GM18502 (cell line): ENCODE measurements at regions not wholly inside any gene's neighbourhood (a gene's known extent, or its start where the extent isn't known, plus 50 kb on each side); places are given as distances from the start of the nearest gene placed in this dataset.

ENCODE experiments used
- ATAC-seq: cut with Tn5 transposase; IDR thresholded peaks from one replicate; pipeline ENCODE4 v1.9.1; 2021; ENCODE audit warnings: mild to moderate bottlenecking; ENCODE audit not compliant: unreplicated experiment, poor library complexity

- no peak for ATAC-seq
Measured at GRCh38 chr2:155364766-155365165, 666.3 kb downstream of the KCNJ3 start.

DNA sequence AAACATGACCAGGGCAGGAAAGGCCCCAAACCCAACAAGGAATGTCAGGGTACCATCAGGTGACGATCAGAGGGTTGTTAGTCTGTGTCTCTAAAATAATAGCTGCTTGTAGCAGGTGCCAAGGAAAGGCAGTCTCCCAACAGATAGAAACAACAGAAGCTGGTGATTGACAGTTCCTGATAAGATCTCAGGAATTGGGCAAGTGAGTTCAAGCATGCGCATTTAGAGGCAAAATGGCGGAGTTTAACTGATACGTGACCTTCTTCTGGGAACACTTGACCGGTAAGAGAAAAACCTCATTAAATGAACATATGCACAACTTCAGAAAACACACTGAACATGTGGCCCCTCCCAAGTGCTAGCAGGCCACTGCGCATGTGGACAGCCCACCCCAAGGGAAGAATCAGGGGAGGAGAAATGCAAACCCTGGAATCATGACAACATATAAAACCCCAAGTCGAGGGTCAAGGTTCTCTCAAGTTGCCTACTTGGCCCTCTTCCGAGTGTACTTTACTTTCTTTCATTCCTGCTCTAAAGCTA lies 664.9 kb downstream of the KCNJ3 start:
- no peak for ATAC-seq

DNA sequence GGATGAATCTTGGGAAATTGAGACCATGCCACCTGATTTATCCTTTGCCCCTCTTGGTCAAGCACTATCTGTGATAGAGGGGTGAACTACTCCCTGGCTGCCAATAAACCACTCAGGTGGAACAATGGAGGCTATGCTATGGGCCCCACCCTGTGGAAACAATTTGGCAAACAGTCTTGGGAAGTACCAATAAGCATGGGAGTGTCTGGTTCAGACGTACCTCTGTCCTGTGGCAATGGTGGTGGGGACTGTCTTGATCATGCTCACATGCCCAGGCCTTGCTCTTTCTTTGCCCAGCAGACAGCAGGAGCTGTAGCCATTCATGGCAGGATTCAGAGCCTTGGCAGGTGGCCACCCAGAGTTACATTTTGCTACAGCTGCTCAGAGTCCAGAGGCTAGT lies 658.7 kb downstream of the KCNJ3 start:
- ATAC-seq, result no peak

GRCh38 chr2:155356250-155356649 lies 657.8 kb downstream of the KCNJ3 start:
- ATAC-seq, result no peak

- no peak for ATAC-seq
Measured at GRCh38 chr2:155350783-155351580, 652.5 kb downstream of the KCNJ3 start.

GRCh38 chr2:155332016-155332415 lies 633.5 kb downstream of the KCNJ3 start:
- no peak for ATAC-seq

- no peak for ATAC-seq
Measured at GRCh38 chr2:155320236-155320635, 621.7 kb downstream of the KCNJ3 start.

DNA sequence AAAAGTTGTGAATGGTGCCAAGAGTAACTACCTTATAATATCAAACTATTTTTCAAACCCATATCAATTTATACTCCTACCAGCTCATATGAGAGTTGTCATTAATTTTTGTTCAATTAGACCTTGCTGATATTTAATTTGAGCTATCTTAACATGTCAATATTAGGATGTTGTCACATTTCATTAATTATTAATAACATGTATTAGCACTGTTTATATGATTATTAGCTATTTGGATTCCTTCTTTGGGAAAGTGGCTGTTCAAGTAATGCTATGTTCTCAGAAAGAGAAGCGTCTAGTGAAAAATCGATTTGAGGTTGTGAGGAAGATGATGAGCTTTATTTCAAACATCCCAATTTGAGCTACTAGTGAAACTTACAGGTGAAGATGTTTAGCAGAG lies 620.2 kb downstream of the KCNJ3 start:
- ATAC-seq, result no peak

- no peak for ATAC-seq
Measured at GRCh38 chr2:155315768-155316167, 617.3 kb downstream of the KCNJ3 start.

DNA sequence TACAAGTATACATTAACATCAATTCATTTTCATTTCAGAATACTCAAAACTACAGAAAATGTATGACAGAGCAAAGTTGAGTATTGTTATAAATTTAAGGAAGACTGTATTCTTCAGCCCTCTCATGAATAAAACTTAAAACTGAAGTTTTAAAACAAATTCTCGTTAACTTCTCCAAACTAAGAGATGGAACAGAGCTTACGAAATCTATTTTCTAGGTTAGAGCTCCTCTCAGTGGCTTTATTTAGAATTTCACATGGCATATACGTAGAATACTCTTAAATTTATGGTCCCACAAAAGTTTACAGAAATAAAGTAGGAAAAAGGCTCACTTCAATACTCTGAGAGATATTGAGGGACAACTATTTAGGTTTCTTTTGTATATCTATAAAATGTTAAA lies 612.1 kb downstream of the KCNJ3 start:
- peak; percentile 70 for ATAC-seq

- ATAC-seq, result no peak
Measured at GRCh38 chr2:155309483-155309882, 611.0 kb downstream of the KCNJ3 start.

DNA sequence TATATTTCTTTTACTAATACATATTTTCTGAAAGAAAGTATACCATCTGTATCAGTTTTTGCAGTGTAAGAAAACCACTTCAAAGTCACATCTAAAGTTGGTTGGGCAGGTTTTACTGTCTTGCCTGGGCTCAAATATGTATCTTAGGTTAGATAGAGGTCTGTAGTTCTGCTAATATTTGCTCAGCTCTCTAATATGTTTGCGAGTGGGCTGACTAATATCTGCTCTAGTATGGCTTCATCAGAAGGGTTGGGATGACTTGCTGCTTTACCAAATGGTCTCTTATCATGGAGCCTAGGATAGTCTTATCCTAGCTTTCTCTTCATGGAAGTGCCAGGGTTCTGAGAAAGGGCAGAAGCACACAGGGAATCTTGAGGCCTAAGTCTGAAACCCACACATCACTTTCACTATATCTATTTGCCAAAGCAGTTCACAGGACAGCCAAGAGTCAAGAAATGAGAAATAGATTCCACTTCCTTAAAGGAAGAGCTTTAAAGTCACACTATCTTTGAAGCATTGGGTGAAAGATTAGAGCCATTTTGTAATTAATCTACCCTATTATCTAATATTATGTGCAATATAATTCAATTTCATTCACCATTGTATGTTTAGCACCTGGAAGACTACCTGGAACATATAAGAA lies 610.0 kb downstream of the KCNJ3 start:
- ATAC-seq, result peak; percentile 46

- no peak for ATAC-seq
Measured at GRCh38 chr2:155301221-155301620, 602.7 kb downstream of the KCNJ3 start.

DNA sequence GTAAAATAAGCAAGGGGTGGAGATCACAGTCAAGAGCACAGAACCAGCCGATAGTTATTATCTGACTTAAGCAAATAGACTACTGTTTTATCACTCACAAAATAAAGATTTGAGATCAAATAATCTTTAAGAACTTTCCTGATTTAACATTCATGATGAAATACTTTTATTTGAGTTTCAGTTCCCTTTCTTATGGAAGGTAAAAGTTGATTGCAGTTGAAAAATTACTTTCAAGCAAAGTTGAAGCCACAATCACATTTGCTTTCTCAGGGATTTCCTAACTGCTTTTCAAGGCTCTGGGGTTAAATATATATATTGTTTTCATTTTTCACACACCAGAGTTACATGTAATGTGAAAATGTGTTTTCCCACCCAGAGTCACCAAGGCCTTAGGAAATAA lies 599.5 kb downstream of the KCNJ3 start:
- no peak for ATAC-seq

DNA sequence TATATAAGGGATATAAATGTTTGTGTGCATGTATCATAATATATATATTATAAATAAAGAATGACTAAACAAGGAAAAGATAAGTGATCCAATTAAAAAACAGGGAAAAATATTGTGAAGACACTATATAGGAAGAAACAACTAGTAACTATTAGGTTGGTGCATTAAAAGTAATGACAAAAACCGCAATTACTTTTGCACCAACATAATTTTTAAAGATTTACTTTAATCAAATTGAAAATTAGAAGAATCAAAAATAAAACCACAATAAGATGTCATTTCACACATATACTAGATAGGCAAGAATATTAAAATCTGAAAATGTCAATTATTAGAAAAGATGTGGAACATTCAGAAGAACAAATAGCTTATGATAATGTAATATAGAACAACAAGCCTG lies 595.9 kb downstream of the KCNJ3 start:
- ATAC-seq, result no peak

GRCh38 chr2:155281907-155282306 lies 583.4 kb downstream of the KCNJ3 start:
- ATAC-seq, result no peak

- ATAC-seq, result no peak
Measured at GRCh38 chr2:155273323-155273722, 574.8 kb downstream of the KCNJ3 start.

GRCh38 chr2:155266583-155266982 lies 568.1 kb downstream of the KCNJ3 start:
- ATAC-seq, result peak; percentile 60

DNA sequence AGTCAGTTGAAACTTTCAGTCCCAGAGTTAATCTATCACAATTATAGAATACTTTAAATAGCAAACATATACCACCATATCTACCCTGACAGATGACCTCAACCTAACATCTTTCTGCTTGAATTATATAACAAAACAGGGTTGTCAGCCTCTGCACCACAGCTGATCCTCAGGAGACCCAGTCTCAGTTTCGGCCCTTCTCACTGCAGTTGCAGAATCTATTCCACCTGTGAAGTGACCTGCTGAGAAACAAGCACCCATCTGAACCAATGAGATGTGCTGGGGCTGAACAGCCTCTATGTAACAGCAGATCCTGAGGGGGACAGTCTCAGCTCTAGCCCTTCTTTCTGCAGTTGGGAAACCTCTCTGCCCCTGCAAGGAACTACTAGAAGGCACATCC lies 567.6 kb downstream of the KCNJ3 start:
- peak; percentile 6 for ATAC-seq

GRCh38 chr2:155256803-155257202 lies 558.3 kb downstream of the KCNJ3 start:
- ATAC-seq, result no peak

- peak; percentile 90 for ATAC-seq
Measured at GRCh38 chr2:155250800-155251199, 552.3 kb downstream of the KCNJ3 start.

GRCh38 chr2:155240176-155240575 lies 541.7 kb downstream of the KCNJ3 start:
- no peak for ATAC-seq
